Loucy (cell line): ENCODE measurements at regions not wholly inside any gene's neighbourhood (a gene's known extent, or its start where the extent isn't known, plus 50 kb on each side); places are given as distances from the start of the nearest gene placed in this dataset.

Experiments used
- H2AFZ ChIP-seq: fragments of 200-600 bp; sonication (generic); 2 replicates; pipeline ENCODE4 v1.6.0; 2016; ENCODE audit warnings: antibody characterized with exemption, mild to moderate bottlenecking, low read length, moderate library complexity
- H3F3A ChIP-seq: fragments of 200-600 bp; 2 replicates; pipeline ENCODE4 v1.6.0; 2016; ENCODE audit warnings: antibody characterized with exemption, low read depth, mild to moderate bottlenecking
- H3K27me3 ChIP-seq: fragments of 200-600 bp; sonication (generic); 2 replicates; pipeline ENCODE4 v1.6.1; 2014; ENCODE audit warnings: low read length, mild to moderate bottlenecking; ENCODE audit not compliant: insufficient read depth, poor library complexity, severe bottlenecking
- H3K36me3 ChIP-seq: fragments of 200-600 bp; sonication (generic); 2 replicates; pipeline ENCODE4 v1.6.1; 2016; ENCODE audit warnings: low read length; ENCODE audit not compliant: insufficient read depth
- H3K4me1 ChIP-seq: fragments of 200-600 bp; sonication (generic); 2 replicates; pipeline ENCODE4 v1.5.1; 2014; ENCODE audit warnings: low read length, mild to moderate bottlenecking; ENCODE audit not compliant: insufficient read depth, poor library complexity, severe bottlenecking
- H3K4me2 ChIP-seq: fragments of 200-600 bp; sonication (generic); 2 replicates; pipeline ENCODE4 v1.6.0; 2014; ENCODE audit warnings: antibody characterized with exemption, low read length, low read depth, mild to moderate bottlenecking; ENCODE audit not compliant: poor library complexity, severe bottlenecking
- H3K4me3 ChIP-seq: fragments of 200-600 bp; sonication (generic); 2 replicates; pipeline ENCODE4 v1.5.1; 2014; ENCODE audit warnings: low read length, mild to moderate bottlenecking, mixed read lengths; ENCODE audit not compliant: poor library complexity, severe bottlenecking
- H3K79me2 ChIP-seq: fragments of 200-600 bp; sonication (generic); 2 replicates; pipeline ENCODE4 v1.6.1; 2014; ENCODE audit warnings: low read length; ENCODE audit not compliant: insufficient read depth
- H3K9ac ChIP-seq: fragments of 200-600 bp; sonication (generic); 2 replicates; pipeline ENCODE4 v1.6.0; 2014; ENCODE audit warnings: mild to moderate bottlenecking, low read depth, low read length, moderate library complexity; ENCODE audit not compliant: poor library complexity, severe bottlenecking
- H3K9me2 ChIP-seq: fragments of 200-600 bp; sonication (generic); replicated peaks from 2 replicates; pipeline ENCODE4 v1.6.1; 2016; ENCODE audit warnings: low read depth, low read length, mixed read lengths
- H3K9me3 ChIP-seq: fragments of 200-600 bp; sonication (generic); 2 replicates; pipeline ENCODE4 v1.6.1; 2014; ENCODE audit warnings: mild to moderate bottlenecking, antibody characterized with exemption, low read length, low read depth; ENCODE audit not compliant: insufficient read depth
- H4K20me1 ChIP-seq: fragments of 200-600 bp; sonication (generic); 2 replicates; pipeline ENCODE4 v1.6.0; 2014; ENCODE audit warnings: antibody characterized with exemption, low read length, mild to moderate bottlenecking; ENCODE audit not compliant: insufficient read depth, poor library complexity, severe bottlenecking
- EZH2phosphoT487 ChIP-seq: fragments of 200-600 bp; IDR thresholded peaks from 2 replicates; pipeline ENCODE4 v1.6.1; 2018; ENCODE audit warnings: antibody characterized with exemption, mild to moderate bottlenecking, moderate library complexity, borderline replicate concordance
- TF ChIP-seq, protein P1 (sequence below): fragments of 200-600 bp; sonication (generic); conservative IDR thresholded peaks from 2 replicates; pipeline ENCODE4 v1.5.1; 2014; ENCODE audit warnings: mild to moderate bottlenecking, antibody characterized with exemption, low read length

GRCh38 chr20:51299413-51299812 lies 243.1 kb downstream of the NFATC2 start:
- Histone ChIP-seq H3K4me2 (no peak overlapping the region), H3K4me1 (no peaks in the 10 kb centered on the region), H3K27me3 (no peaks in the 10 kb centered on the region), H3K9me2 (no peaks in the 10 kb centered on the region), H2AFZ (no peak overlapping the region), H3K9me3 (peaks cover 7% of the 10 kb centered on the region; the same call in 1 of the 2 replicates), H3F3A (no peaks in the 10 kb centered on the region), H3K4me3 (no peak overlapping the region), H3K36me3 (no peaks in the 10 kb centered on the region), H4K20me1 (no peaks in the 10 kb centered on the region), H3K79me2 (no peaks in the 10 kb centered on the region), H3K9ac (no peak overlapping the region)
- TF ChIP-seq, protein P1, sequence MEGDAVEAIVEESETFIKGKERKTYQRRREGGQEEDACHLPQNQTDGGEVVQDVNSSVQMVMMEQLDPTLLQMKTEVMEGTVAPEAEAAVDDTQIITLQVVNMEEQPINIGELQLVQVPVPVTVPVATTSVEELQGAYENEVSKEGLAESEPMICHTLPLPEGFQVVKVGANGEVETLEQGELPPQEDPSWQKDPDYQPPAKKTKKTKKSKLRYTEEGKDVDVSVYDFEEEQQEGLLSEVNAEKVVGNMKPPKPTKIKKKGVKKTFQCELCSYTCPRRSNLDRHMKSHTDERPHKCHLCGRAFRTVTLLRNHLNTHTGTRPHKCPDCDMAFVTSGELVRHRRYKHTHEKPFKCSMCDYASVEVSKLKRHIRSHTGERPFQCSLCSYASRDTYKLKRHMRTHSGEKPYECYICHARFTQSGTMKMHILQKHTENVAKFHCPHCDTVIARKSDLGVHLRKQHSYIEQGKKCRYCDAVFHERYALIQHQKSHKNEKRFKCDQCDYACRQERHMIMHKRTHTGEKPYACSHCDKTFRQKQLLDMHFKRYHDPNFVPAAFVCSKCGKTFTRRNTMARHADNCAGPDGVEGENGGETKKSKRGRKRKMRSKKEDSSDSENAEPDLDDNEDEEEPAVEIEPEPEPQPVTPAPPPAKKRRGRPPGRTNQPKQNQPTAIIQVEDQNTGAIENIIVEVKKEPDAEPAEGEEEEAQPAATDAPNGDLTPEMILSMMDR: no peak
- no peak for TF ChIP-seq EZH2phosphoT487

- no peaks in the 10 kb centered on the region for H3K79me2 ChIP-seq
- no peak overlapping the region for H2AFZ ChIP-seq
- no peak overlapping the region for H3K4me2 ChIP-seq
- H3F3A ChIP-seq: no peaks in the 10 kb centered on the region
- H3K36me3 ChIP-seq: no peaks in the 10 kb centered on the region
- no peaks in the 10 kb centered on the region for H3K27me3 ChIP-seq
- H3K4me3 ChIP-seq: no peak overlapping the region
- no peaks in the 10 kb centered on the region for H4K20me1 ChIP-seq
- H3K9me2 ChIP-seq: no peaks in the 10 kb centered on the region
- H3K9ac ChIP-seq: no peak overlapping the region
- TF ChIP-seq EZH2phosphoT487: no peak
- TF ChIP-seq, protein P1: no peak
- no peaks in the 10 kb centered on the region for H3K4me1 ChIP-seq
- H3K9me3 ChIP-seq: no peaks in the 10 kb centered on the region; the same call in 1 of the 2 replicates
Measured at GRCh38 chr20:51298141-51298749, 244.3 kb downstream of the NFATC2 start.

GRCh38 chr20:51287628-51288413 lies 254.7 kb downstream of the NFATC2 start:
- H3K4me3 ChIP-seq: no peak overlapping the region
- no peaks in the 10 kb centered on the region for H3K79me2 ChIP-seq
- TF ChIP-seq, protein P1: no peak
- TF ChIP-seq EZH2phosphoT487: no peak
- no peaks in the 10 kb centered on the region for H3K4me1 ChIP-seq
- no peaks in the 10 kb centered on the region for H3K9me3 ChIP-seq
- no peak overlapping the region for H3K4me2 ChIP-seq
- no peak overlapping the region for H3K9ac ChIP-seq
- H3F3A ChIP-seq: no peaks in the 10 kb centered on the region
- H3K27me3 ChIP-seq: no peaks in the 10 kb centered on the region
- no peaks in the 10 kb centered on the region for H3K36me3 ChIP-seq
- no peaks in the 10 kb centered on the region for H4K20me1 ChIP-seq
- no peak overlapping the region for H2AFZ ChIP-seq
- H3K9me2 ChIP-seq: no peaks in the 10 kb centered on the region
